ENCODE measurements at regions not wholly inside any gene's neighbourhood (a gene's known extent, or its start where the extent isn't known, plus 50 kb on each side); places are given as distances from the start of the nearest gene placed in this dataset.

DNA sequence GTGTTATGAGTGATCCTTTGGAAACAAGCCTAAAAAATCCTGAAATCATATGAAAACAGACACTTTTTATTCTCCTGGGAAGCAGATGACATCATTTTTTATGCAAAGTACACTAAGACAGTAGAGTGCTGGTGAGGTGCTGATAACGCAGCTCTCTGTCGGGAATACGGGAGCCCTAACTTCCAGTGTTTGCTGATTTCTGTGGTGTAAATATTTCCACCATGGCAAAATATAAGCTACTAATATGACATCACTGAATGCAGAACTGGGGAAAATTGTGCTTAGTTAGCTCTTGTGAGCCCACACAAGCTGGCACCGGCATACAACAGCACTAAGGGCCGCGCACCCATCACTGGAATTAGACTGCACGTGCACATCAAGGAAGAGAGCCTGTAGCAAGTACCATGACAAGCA is 82.6 kb downstream of the FAM76B start:
- no peaks in the 10 kb centered on the region for H3K9me3 ChIP-seq (ENCODE audit: low read length)

DNA sequence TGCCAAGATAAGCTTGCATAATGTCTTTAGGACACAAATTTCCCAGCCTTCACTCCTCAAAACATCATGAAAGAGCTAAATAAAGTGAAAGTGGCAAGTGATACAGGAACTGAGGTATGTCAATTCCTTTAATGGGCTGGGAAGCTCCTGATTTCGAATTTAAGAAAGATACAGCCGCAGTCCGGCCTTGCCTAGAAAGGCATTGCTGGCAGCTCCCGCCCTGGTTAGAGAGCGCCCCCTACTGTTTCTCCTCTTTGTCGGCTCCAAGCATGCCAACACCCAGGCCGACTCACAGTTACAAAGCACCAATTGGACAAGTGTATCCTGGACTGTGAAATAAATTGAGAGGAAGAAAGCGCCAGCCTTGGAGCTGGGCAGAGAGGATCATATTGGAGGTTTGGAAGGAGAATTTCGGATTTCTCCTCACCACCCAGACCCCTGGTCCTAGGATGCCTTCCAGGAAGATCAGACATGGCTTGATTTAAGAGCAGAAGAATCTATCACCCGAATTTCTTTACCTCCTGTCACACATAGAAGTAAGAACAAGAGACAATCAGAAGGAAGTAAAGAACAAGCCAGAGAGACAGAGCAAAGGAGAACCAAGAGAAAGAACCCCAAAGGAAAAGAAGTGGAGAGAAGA is 84.0 kb downstream of the FAM76B start:
- Histone ChIP-seq H3K27ac (ENCODE audit: low read length) (no peak overlapping the region), H3K27me3 (ENCODE audit: low read length) (no peaks in the 10 kb centered on the region), H3K4me2 (ENCODE audit: low read depth, low read length, poor library complexity, severe bottlenecking) (no peak overlapping the region), H3K79me2 (ENCODE audit: low read length) (no peaks in the 10 kb centered on the region), H3K9me2 (replicated peaks; ENCODE audit: insufficient read depth, low read length) (no peaks in the 10 kb centered on the region), H3K4me1 (ENCODE audit: low read length) (no peaks in the 10 kb centered on the region), H3K9ac (ENCODE audit: low read length) (no peak overlapping the region), H4K20me1 (ENCODE audit: insufficient read depth, low read depth, low read length) (no peaks in the 10 kb centered on the region), H2AFZ (ENCODE audit: low read length) (no peak overlapping the region), H3K4me3 (ENCODE audit: low read length) (no peak overlapping the region), H3K9me3 (ENCODE audit: low read length) (no peaks in the 10 kb centered on the region), H3K36me3 (ENCODE audit: insufficient read depth, low read length) (no peaks in the 10 kb centered on the region)
- DNase-seq, result peak; percentile 97

More for the DNA sequence above, 82.6 kb downstream of the FAM76B start:
- Histone ChIP-seq H3K4me2 (ENCODE audit: low read depth, low read length, poor library complexity, severe bottlenecking) (no peak overlapping the region), H3K4me1 (ENCODE audit: low read length) (no peaks in the 10 kb centered on the region), H4K20me1 (ENCODE audit: insufficient read depth, low read depth, low read length) (no peaks in the 10 kb centered on the region), H3K79me2 (ENCODE audit: low read length) (no peaks in the 10 kb centered on the region), H3K27ac (ENCODE audit: low read length) (no peak overlapping the region), H3K36me3 (ENCODE audit: insufficient read depth, low read length) (no peaks in the 10 kb centered on the region), H3K9me2 (replicated peaks; ENCODE audit: insufficient read depth, low read length) (no peaks in the 10 kb centered on the region), H2AFZ (ENCODE audit: low read length) (no peak overlapping the region), H3K27me3 (ENCODE audit: low read length) (no peaks in the 10 kb centered on the region), H3K9ac (ENCODE audit: low read length) (no peak overlapping the region), H3K4me3 (ENCODE audit: low read length) (no peak overlapping the region)
- no peak for DNase-seq

DNA sequence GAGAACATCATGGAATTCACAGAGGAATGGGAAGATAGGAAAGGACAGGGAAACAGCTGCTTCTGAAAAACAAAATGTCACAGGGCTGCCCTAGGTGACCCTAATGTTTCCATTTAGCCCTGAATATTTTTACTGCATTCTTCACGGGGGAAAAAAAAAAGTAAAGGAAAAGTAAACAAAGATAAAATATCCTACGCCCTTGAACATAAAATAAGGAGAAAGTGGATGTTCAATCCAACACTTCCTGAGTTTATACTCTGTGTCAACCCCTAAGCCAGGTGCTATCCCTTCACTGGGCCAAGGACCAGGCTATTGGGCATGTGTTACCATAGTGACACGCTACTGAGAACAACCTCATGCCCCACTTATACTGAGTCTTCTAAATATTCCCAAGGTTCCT is 84.7 kb downstream of the FAM76B start:
- H3K36me3 ChIP-seq (ENCODE audit: insufficient read depth, low read length), result no peaks in the 10 kb centered on the region
- no peaks in the 10 kb centered on the region for H3K79me2 ChIP-seq (ENCODE audit: low read length)
- no peak overlapping the region for H2AFZ ChIP-seq (ENCODE audit: low read length)
- DNase-seq, result no peak
- H3K9me3 ChIP-seq (ENCODE audit: low read length), result no peaks in the 10 kb centered on the region
- H3K9ac ChIP-seq (ENCODE audit: low read length), result no peak overlapping the region
- no peaks in the 10 kb centered on the region for H4K20me1 ChIP-seq (ENCODE audit: insufficient read depth, low read depth, low read length)
- H3K27ac ChIP-seq (ENCODE audit: low read length), result no peak overlapping the region
- no peak overlapping the region for H3K4me2 ChIP-seq (ENCODE audit: low read depth, low read length, poor library complexity, severe bottlenecking)
- no peak overlapping the region for H3K4me3 ChIP-seq (ENCODE audit: low read length)
- H3K9me2 ChIP-seq (replicated peaks; ENCODE audit: insufficient read depth, low read length), result no peaks in the 10 kb centered on the region
- H3K4me1 ChIP-seq (ENCODE audit: low read length), result peaks cover 4% of the 10 kb centered on the region; the same call in 1 of the 2 replicates
- no peaks in the 10 kb centered on the region for H3K27me3 ChIP-seq (ENCODE audit: low read length)

- H2AFZ ChIP-seq (ENCODE audit: low read length), result no peak overlapping the region
- H3K36me3 ChIP-seq (ENCODE audit: insufficient read depth, low read length), result no peaks in the 10 kb centered on the region
- peaks cover 9% of the 10 kb centered on the region for H3K4me1 ChIP-seq (ENCODE audit: low read length)
- no peaks in the 10 kb centered on the region for H3K9me3 ChIP-seq (ENCODE audit: low read length)
- no peaks in the 10 kb centered on the region for H3K79me2 ChIP-seq (ENCODE audit: low read length)
- no peak overlapping the region for H3K4me2 ChIP-seq (ENCODE audit: low read depth, low read length, poor library complexity, severe bottlenecking)
- H3K27ac ChIP-seq (ENCODE audit: low read length), result no peak overlapping the region
- H3K9me2 ChIP-seq (replicated peaks; ENCODE audit: insufficient read depth, low read length), result no peaks in the 10 kb centered on the region
- H3K9ac ChIP-seq (ENCODE audit: low read length), result no peak overlapping the region
- H3K27me3 ChIP-seq (ENCODE audit: low read length), result 0 out of 2 replicates have a peak, but pooled peaks cover 5% of the 10 kb centered on the region
- DNase-seq, result no peak
- H3K4me3 ChIP-seq (ENCODE audit: low read length), result no peak overlapping the region
- no peaks in the 10 kb centered on the region for H4K20me1 ChIP-seq (ENCODE audit: insufficient read depth, low read depth, low read length)
These were observed 86.5 kb downstream of the FAM76B start for GRCh38 chr11:95703049-95703448.

- 0 out of 2 replicates have a peak, but pooled peaks cover 5% of the 10 kb centered on the region for H3K27me3 ChIP-seq (ENCODE audit: low read length)
- H3K4me1 ChIP-seq (ENCODE audit: low read length), result peaks cover 15% of the 10 kb centered on the region
These were observed 87.1 kb downstream of the FAM76B start for GRCh38 chr11:95702526-95702925.

GRCh38 chr11:95700471-95700817 is 89.1 kb downstream of the FAM76B start:
- Histone ChIP-seq H3K4me3 (ENCODE audit: low read length) (no peak overlapping the region), H3K27me3 (ENCODE audit: low read length) (0 out of 2 replicates have a peak, but pooled peaks cover 5% of the 10 kb centered on the region), H3K4me2 (ENCODE audit: low read depth, low read length, poor library complexity, severe bottlenecking) (peak overlapping the region; percentile 9), H2AFZ (ENCODE audit: low read length) (peak overlapping the region; percentile 1; the same call in 1 of the 2 replicates), H3K4me1 (ENCODE audit: low read length) (peaks cover 18% of the 10 kb centered on the region), H3K36me3 (ENCODE audit: insufficient read depth, low read length) (no peaks in the 10 kb centered on the region), H3K9ac (ENCODE audit: low read length) (no peak overlapping the region), H3K79me2 (ENCODE audit: low read length) (no peaks in the 10 kb centered on the region), H3K9me2 (replicated peaks; ENCODE audit: insufficient read depth, low read length) (no peaks in the 10 kb centered on the region), H3K9me3 (ENCODE audit: low read length) (no peaks in the 10 kb centered on the region), H3K27ac (ENCODE audit: low read length) (no peak overlapping the region), H4K20me1 (ENCODE audit: insufficient read depth, low read depth, low read length) (no peaks in the 10 kb centered on the region)
- no peak for DNase-seq

More at GRCh38 chr11:95702526-95702925, 87.1 kb downstream of the FAM76B start:
- no peaks in the 10 kb centered on the region for H4K20me1 ChIP-seq (ENCODE audit: insufficient read depth, low read depth, low read length)
- no peak overlapping the region for H3K4me2 ChIP-seq (ENCODE audit: low read depth, low read length, poor library complexity, severe bottlenecking)
- no peak for DNase-seq
- no peak overlapping the region for H3K27ac ChIP-seq (ENCODE audit: low read length)
- no peaks in the 10 kb centered on the region for H3K9me2 ChIP-seq (replicated peaks; ENCODE audit: insufficient read depth, low read length)
- no peak overlapping the region for H3K4me3 ChIP-seq (ENCODE audit: low read length)
- no peak overlapping the region for H2AFZ ChIP-seq (ENCODE audit: low read length)
- no peaks in the 10 kb centered on the region for H3K9me3 ChIP-seq (ENCODE audit: low read length)
- H3K36me3 ChIP-seq (ENCODE audit: insufficient read depth, low read length), result no peaks in the 10 kb centered on the region
- no peaks in the 10 kb centered on the region for H3K79me2 ChIP-seq (ENCODE audit: low read length)
- no peak overlapping the region for H3K9ac ChIP-seq (ENCODE audit: low read length)

DNA sequence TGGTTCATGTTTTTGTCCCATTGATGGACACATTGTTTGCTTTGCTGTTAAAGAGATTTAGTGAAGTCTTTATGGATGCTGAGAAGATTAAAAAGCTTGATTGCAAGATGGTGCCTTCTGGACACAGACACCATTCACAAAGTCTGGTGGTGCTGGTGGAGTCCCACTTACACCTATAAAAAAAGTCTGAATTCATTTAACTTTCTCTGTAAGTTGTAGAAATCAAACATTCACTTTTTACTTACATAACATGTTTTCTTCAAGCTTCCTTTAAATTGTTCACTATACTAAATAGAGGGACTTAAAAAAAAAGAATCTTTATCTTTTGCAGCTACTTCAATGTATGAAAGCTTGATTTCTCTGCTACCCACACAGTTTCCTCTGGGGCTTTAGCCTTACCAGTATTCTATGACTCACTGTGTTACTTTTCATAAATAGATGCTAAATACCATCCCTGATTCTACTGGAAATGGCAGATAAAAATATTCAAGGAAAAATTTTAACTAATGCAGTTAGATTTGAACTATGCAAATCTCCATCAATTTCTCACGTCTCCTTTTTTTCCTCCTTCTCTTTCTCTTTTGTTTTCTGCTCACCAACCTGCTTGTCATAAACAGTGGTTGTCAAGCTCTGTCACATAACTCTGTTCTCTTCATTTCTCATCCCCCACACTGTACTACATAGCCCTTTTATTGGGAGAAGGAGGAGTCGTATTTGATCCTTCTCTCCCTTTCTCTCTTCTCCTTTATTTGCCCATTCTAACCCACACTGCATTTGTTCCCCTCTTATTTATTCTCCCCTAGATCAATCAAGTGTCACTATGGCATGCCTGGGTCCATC is 89.7 kb downstream of the FAM76B start:
- Histone ChIP-seq H3K27ac (ENCODE audit: low read length) (no peak overlapping the region), H3K9ac (ENCODE audit: low read length) (no peak overlapping the region), H4K20me1 (ENCODE audit: insufficient read depth, low read depth, low read length) (no peaks in the 10 kb centered on the region), H3K27me3 (ENCODE audit: low read length) (0 out of 2 replicates have a peak, but pooled peaks cover 5% of the 10 kb centered on the region), H3K4me2 (ENCODE audit: low read depth, low read length, poor library complexity, severe bottlenecking) (peak overlapping the region; percentile 9), H3K36me3 (ENCODE audit: insufficient read depth, low read length) (no peaks in the 10 kb centered on the region), H3K9me2 (replicated peaks; ENCODE audit: insufficient read depth, low read length) (no peaks in the 10 kb centered on the region), H3K4me1 (ENCODE audit: low read length) (peaks cover 18% of the 10 kb centered on the region), H2AFZ (ENCODE audit: low read length) (peak overlapping the region; percentile 1; the same call in 1 of the 2 replicates), H3K79me2 (ENCODE audit: low read length) (no peaks in the 10 kb centered on the region), H3K4me3 (ENCODE audit: low read length) (no peak overlapping the region), H3K9me3 (ENCODE audit: low read length) (no peaks in the 10 kb centered on the region)
- no peak for DNase-seq
